WTC11 (cell line): ENCODE measurements at regions not wholly inside any gene's neighbourhood (a gene's known extent, or its start where the extent isn't known, plus 50 kb on each side); places are given as distances from the start of the nearest gene placed in this dataset.

ENCODE experiments used
- NFYB ChIP-seq: sonication (generic); formaldehyde crosslinking; conservative IDR thresholded peaks from 2 replicates; pipeline ENCODE4 v1.8.0; 2022; ENCODE audit warnings: low read depth, missing genetic modification reagents
- PRRX2 ChIP-seq: fragments of 250-450 bp; sonication (Bioruptor Pico); IDR thresholded peaks from 2 replicates; pipeline ENCODE4 v1.8.0; 2021; ENCODE audit warnings: mild to moderate bottlenecking
- TF ChIP-seq, protein P1 (sequence below): fragments of 200-600 bp; IDR thresholded peaks from 2 replicates; pipeline ENCODE4 v1.8.0; 2022; ENCODE audit warnings: antibody characterized with exemption
- TF ChIP-seq, protein P2 (sequence below): sonication (generic); formaldehyde crosslinking; IDR thresholded peaks from 2 replicates; pipeline ENCODE4 v1.8.1; 2023; ENCODE audit warnings: mild to moderate bottlenecking, missing genetic modification reagents
- TF ChIP-seq, protein P3 (sequence below): fragments of 250-450 bp; sonication (Bioruptor Pico); IDR thresholded peaks from 2 replicates; pipeline ENCODE4 v2.1.2; 2022; ENCODE audit warnings: mild to moderate bottlenecking, moderate library complexity

DNA sequence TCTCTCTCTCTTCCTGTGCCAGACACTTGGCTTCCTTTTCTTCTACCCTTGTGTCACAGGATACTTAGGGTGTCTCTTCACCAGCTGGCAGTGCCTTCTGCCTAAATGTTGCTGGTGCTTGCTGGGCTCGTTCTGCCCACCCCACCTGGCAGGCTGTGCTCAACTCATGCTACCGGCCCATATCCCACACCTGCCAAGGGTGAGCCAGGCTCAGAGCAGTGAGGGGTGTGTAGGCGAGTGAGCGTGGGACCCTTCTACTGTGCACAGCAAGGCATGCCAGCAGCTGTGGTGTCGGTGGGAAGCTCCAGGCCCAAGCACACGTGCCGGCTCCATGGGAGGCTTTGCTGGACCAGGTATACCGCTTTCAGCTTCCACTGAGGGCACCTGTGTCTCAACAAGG lies 1626.7 kb upstream of the ACO1 start:
- TF ChIP-seq, protein P1, sequence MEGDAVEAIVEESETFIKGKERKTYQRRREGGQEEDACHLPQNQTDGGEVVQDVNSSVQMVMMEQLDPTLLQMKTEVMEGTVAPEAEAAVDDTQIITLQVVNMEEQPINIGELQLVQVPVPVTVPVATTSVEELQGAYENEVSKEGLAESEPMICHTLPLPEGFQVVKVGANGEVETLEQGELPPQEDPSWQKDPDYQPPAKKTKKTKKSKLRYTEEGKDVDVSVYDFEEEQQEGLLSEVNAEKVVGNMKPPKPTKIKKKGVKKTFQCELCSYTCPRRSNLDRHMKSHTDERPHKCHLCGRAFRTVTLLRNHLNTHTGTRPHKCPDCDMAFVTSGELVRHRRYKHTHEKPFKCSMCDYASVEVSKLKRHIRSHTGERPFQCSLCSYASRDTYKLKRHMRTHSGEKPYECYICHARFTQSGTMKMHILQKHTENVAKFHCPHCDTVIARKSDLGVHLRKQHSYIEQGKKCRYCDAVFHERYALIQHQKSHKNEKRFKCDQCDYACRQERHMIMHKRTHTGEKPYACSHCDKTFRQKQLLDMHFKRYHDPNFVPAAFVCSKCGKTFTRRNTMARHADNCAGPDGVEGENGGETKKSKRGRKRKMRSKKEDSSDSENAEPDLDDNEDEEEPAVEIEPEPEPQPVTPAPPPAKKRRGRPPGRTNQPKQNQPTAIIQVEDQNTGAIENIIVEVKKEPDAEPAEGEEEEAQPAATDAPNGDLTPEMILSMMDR: no peak
- no peak for TF ChIP-seq PRRX2
- TF ChIP-seq, protein P2, sequence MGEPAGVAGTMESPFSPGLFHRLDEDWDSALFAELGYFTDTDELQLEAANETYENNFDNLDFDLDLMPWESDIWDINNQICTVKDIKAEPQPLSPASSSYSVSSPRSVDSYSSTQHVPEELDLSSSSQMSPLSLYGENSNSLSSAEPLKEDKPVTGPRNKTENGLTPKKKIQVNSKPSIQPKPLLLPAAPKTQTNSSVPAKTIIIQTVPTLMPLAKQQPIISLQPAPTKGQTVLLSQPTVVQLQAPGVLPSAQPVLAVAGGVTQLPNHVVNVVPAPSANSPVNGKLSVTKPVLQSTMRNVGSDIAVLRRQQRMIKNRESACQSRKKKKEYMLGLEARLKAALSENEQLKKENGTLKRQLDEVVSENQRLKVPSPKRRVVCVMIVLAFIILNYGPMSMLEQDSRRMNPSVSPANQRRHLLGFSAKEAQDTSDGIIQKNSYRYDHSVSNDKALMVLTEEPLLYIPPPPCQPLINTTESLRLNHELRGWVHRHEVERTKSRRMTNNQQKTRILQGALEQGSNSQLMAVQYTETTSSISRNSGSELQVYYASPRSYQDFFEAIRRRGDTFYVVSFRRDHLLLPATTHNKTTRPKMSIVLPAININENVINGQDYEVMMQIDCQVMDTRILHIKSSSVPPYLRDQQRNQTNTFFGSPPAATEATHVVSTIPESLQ (CRISPR knock-in tag): no peak
- TF ChIP-seq, protein P3, sequence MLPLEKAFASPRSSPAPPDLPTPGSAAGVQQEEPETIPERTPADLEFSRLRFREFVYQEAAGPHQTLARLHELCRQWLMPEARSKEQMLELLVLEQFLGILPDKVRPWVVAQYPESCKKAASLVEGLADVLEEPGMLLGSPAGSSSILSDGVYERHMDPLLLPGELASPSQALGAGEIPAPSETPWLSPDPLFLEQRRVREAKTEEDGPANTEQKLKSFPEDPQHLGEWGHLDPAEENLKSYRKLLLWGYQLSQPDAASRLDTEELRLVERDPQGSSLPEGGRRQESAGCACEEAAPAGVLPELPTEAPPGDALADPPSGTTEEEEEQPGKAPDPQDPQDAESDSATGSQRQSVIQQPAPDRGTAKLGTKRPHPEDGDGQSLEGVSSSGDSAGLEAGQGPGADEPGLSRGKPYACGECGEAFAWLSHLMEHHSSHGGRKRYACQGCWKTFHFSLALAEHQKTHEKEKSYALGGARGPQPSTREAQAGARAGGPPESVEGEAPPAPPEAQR: no peak
- no peak for TF ChIP-seq NFYB
